ENCODE measurements at regions not wholly inside any gene's neighbourhood (a gene's known extent, or its start where the extent isn't known, plus 50 kb on each side); places are given as distances from the start of the nearest gene placed in this dataset.
"Not testable (repeated sequence)": the region's sequence is repeated elsewhere in the genome, so short reads cannot be mapped to it uniquely, and the experiment has no call there.

GRCh38 chr1:843946-844345 lies 79.8 kb upstream of the SAMD11 start:
- TF ChIP-seq CHD1 (IDR thresholded peaks at IDR 0.05; ENCODE audit: low read depth, low read length); MAZ (IDR thresholded peaks at IDR 0.05; ENCODE audit: borderline replicate concordance, low read depth, low read length); MXI1 (IDR thresholded peaks at IDR 0.05; ENCODE audit: borderline replicate concordance, low read depth, low read length); POLR2A (IDR thresholded peaks at IDR 0.05; ENCODE audit: low read depth, low read length); BHLHE40 (IDR thresholded peaks at IDR 0.05; ENCODE audit: low read depth, low read length); SMC3 (IDR thresholded peaks at IDR 0.05; ENCODE audit: low read depth, low read length): not testable (repeated sequence)
- TF ChIP-seq, protein P1, sequence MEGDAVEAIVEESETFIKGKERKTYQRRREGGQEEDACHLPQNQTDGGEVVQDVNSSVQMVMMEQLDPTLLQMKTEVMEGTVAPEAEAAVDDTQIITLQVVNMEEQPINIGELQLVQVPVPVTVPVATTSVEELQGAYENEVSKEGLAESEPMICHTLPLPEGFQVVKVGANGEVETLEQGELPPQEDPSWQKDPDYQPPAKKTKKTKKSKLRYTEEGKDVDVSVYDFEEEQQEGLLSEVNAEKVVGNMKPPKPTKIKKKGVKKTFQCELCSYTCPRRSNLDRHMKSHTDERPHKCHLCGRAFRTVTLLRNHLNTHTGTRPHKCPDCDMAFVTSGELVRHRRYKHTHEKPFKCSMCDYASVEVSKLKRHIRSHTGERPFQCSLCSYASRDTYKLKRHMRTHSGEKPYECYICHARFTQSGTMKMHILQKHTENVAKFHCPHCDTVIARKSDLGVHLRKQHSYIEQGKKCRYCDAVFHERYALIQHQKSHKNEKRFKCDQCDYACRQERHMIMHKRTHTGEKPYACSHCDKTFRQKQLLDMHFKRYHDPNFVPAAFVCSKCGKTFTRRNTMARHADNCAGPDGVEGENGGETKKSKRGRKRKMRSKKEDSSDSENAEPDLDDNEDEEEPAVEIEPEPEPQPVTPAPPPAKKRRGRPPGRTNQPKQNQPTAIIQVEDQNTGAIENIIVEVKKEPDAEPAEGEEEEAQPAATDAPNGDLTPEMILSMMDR (conservative IDR thresholded peaks at IDR 0.05; ENCODE audit: low read depth, low read length): not testable (repeated sequence)
